ENCODE measurements at regions not wholly inside any gene's neighbourhood (a gene's known extent, or its start where the extent isn't known, plus 50 kb on each side); places are given as distances from the start of the nearest gene placed in this dataset.

DNA sequence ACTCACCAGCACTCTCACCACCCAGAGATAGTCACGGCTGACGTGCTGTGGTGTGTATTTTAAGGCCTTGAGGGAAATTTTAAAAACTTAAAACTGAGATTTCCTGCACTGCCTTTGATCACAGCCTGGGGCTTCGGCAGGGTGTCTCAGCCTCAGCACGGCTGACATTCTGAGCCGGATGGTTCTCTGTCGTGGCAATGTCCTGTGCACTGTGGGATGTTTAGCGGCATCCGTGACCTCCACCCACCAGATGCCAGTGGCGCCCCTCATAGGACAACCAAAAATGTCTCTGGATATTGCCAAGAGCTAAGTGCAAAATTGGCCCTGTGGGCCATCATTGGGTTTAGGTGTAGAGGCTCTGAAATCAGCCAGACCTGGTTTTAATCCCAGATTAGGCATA is 142.2 kb upstream of the KCNG1 start:
- TF ChIP-seq POLR2A (IDR thresholded peaks at IDR 0.05; ENCODE audit: low read depth, low read length) (no peak), TAF1 (IDR thresholded peaks at IDR 0.05; ENCODE audit: borderline replicate concordance, low read depth, low read length) (no peak)
